ENCODE measurements at regions not wholly inside any gene's neighbourhood (a gene's known extent, or its start where the extent isn't known, plus 50 kb on each side); places are given as distances from the start of the nearest gene placed in this dataset.

- DNase-seq, result peak; percentile 78
Measured at GRCh38 chrX:15956681-15957080, 102.1 kb upstream of the AP1S2 start.

More at GRCh38 chrX:15956681-15957080, 102.1 kb upstream of the AP1S2 start:
- no peak overlapping the region for H2AK5ac ChIP-seq (ENCODE audit: insufficient read length, low read length)
- no peak overlapping the region for H4K5ac ChIP-seq (ENCODE audit: insufficient read length, low read depth, low read length)
- Mint-ChIP-seq H3K27me3 (ENCODE audit: low read depth) (no peaks in the 10 kb centered on the region), H3K27ac (peak overlapping the region; percentile 73 to 98 (median 97); a peak in 6 of 7 replicates), H3K4me3 (peak overlapping the region in 1 of 2 experiments; percentile 10; a peak in 1 of 5 replicates), H3K9me3 (peaks cover 4 to 6% of the 10 kb centered on the region in 2 experiments), H3K36me3 (ENCODE audit: insufficient read depth in 1 of 3, low read depth in 3 of 3) (peaks cover 3 to 15% (median 10%) of the 10 kb centered on the region in 3 experiments), H3K4me1 (peaks cover 16 to 28% of the 10 kb centered on the region in 2 experiments)
- H3K23me2 ChIP-seq (ENCODE audit: insufficient read length, low read depth, low read length, poor library complexity, severe bottlenecking), result no peaks in the 10 kb centered on the region
- H3K23ac ChIP-seq (ENCODE audit: insufficient read length, low read depth, low read length), result no peak overlapping the region
- no peak overlapping the region for H2BK20ac ChIP-seq (ENCODE audit: low read depth, low read length, poor library complexity, severe bottlenecking)
- no peak overlapping the region for H3T11ph ChIP-seq (ENCODE audit: low read length)
- H2BK12ac ChIP-seq (ENCODE audit: insufficient read length, low read depth, low read length), result no peak overlapping the region
- H2BK15ac ChIP-seq (ENCODE audit: low read depth, low read length), result no peak overlapping the region
- no peaks in the 10 kb centered on the region for H3K27me3 ChIP-seq (ENCODE audit: insufficient read depth, low read length)
- peak overlapping the region; percentile 66; the same call in 1 of the 2 replicates for H3K14ac ChIP-seq (ENCODE audit: insufficient read depth, low read length)
- H3K18ac ChIP-seq (ENCODE audit: insufficient read length, low read depth, low read length), result peak overlapping the region; percentile 39
- TF ChIP-seq CTCF (conservative IDR thresholded peaks at IDR 0.05), result no peak
- H3K27ac ChIP-seq (ENCODE audit: insufficient read length, low read depth, low read length), result peak overlapping the region; percentile 92
- no peak overlapping the region for H3K9ac ChIP-seq (ENCODE audit: extremely low read depth, insufficient read length, low read length)
- H4K91ac ChIP-seq (ENCODE audit: insufficient read length, low read depth, low read length), result no peak overlapping the region
- H3K79me2 ChIP-seq (ENCODE audit: insufficient read depth, low read length), result no peaks in the 10 kb centered on the region
- peak overlapping the region; percentile 19 for H3K4me2 ChIP-seq (ENCODE audit: insufficient read depth, insufficient read length, low read length)
- H3K4me1 ChIP-seq (ENCODE audit: insufficient read depth, low read length), result peaks cover 2% of the 10 kb centered on the region; the same call in 1 of the 2 replicates
- no peak overlapping the region for H2BK5ac ChIP-seq (ENCODE audit: insufficient read length, low read length)
- no peak overlapping the region for H4K8ac ChIP-seq (replicated peaks; ENCODE audit: insufficient read length, low read depth, low read length)
- H4K20me1 ChIP-seq (ENCODE audit: control insufficient read depth, insufficient read depth, insufficient read length), result no peaks in the 10 kb centered on the region
- H2BK120ac ChIP-seq (ENCODE audit: low read depth, low read length, poor library complexity, severe bottlenecking), result no peak overlapping the region
- no peak overlapping the region for H3K4ac ChIP-seq (ENCODE audit: low read depth, low read length)
- H3K79me1 ChIP-seq (ENCODE audit: insufficient read depth, low read depth, low read length, poor library complexity, severe bottlenecking), result no peaks in the 10 kb centered on the region
- no CpG with 5 or more reads among the region's 9 CpGs for WGBS (ENCODE audit: extremely low coverage, insufficient read length, low lambda C conversion rate)
- H3K9me3 ChIP-seq (ENCODE audit: control insufficient read depth, low read depth, low read length), result no peaks in the 10 kb centered on the region
- peak overlapping the region; percentile 86 for H2AFZ ChIP-seq (ENCODE audit: low read length)
- H3K56ac ChIP-seq (ENCODE audit: insufficient read length, low read depth, low read length), result no peak overlapping the region
